ENCODE measurements at regions not wholly inside any gene's neighbourhood (a gene's known extent, or its start where the extent isn't known, plus 50 kb on each side); places are given as distances from the start of the nearest gene placed in this dataset.

DNA sequence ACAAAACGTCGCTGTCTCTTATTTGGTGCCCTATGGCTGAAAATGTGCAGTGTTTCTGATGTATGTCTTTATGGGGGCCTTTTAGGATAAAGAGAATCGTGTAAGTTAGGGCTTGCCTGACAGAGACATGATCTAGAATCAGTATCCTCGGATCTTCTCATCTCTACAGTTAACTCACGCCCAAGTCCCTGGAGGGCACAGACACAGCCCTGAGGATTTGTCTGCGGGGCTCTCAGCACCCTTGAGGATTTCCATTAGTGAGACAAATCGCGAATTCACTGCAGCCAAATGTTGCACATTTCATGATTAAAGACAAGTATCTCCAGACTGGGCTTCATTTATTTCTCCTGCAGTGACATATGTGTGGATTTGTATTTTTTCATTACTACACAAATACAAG is 552.7 kb downstream of the C6orf118 start:
- TF ChIP-seq, protein P1, sequence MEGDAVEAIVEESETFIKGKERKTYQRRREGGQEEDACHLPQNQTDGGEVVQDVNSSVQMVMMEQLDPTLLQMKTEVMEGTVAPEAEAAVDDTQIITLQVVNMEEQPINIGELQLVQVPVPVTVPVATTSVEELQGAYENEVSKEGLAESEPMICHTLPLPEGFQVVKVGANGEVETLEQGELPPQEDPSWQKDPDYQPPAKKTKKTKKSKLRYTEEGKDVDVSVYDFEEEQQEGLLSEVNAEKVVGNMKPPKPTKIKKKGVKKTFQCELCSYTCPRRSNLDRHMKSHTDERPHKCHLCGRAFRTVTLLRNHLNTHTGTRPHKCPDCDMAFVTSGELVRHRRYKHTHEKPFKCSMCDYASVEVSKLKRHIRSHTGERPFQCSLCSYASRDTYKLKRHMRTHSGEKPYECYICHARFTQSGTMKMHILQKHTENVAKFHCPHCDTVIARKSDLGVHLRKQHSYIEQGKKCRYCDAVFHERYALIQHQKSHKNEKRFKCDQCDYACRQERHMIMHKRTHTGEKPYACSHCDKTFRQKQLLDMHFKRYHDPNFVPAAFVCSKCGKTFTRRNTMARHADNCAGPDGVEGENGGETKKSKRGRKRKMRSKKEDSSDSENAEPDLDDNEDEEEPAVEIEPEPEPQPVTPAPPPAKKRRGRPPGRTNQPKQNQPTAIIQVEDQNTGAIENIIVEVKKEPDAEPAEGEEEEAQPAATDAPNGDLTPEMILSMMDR (IDR thresholded peaks at IDR 0.05; ENCODE audit: poor library complexity): no peak
- no peak for TF ChIP-seq EZH2 (IDR thresholded peaks at IDR 0.05; ENCODE audit: borderline replicate concordance)
- TF ChIP-seq EZH2phosphoT487 (IDR thresholded peaks at IDR 0.05; ENCODE audit: low read depth, severe bottlenecking, unreplicated experiment): no peak
- H3K79me2 ChIP-seq: no peaks in the 10 kb centered on the region
- no peak overlapping the region for H3K4me2 ChIP-seq
- 70% methylated on average over 8 of the region's 8 CpGs for WGBS (ENCODE audit: low lambda C conversion rate, missing lambda C conversion rate)
- H3K9me2 ChIP-seq (replicated peaks; ENCODE audit: insufficient read depth): no peaks in the 10 kb centered on the region
- H3K27ac ChIP-seq: no peak overlapping the region
- H3K9me3 ChIP-seq (ENCODE audit: low read depth): no peaks in the 10 kb centered on the region
- no peak overlapping the region for H3K4me3 ChIP-seq
- H4K20me1 ChIP-seq (ENCODE audit: insufficient read depth, poor library complexity, severe bottlenecking): no peaks in the 10 kb centered on the region
- H3K27me3 ChIP-seq: no peaks in the 10 kb centered on the region
- no peaks in the 10 kb centered on the region for H3K4me1 ChIP-seq (ENCODE audit: insufficient read depth)
- H2AFZ ChIP-seq: no peak overlapping the region
- no peaks in the 10 kb centered on the region for H3K36me3 ChIP-seq (replicated peaks; ENCODE audit: insufficient read depth, low read depth)
- DNase-seq (ENCODE audit: low spot score): no peak

DNA sequence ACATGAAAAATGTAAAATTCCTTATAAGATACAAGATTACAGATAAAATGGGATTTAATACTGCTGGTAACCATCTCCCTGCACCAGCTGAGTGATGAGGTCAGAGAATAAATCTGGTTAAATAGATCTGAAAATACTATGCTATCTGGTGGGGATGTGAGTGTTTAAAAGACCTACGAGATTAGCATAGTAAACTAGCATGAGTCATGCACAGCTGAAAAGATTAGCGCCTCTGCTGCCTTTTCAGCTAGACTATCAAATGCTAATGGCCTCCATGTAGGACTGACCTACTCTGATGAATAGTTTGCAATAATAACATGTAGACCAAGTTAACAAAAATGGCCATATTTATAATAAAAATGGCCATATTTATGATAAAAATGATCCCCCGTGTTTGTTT is 553.3 kb downstream of the C6orf118 start:
- H3K4me2 ChIP-seq: no peak overlapping the region
- H4K20me1 ChIP-seq (ENCODE audit: insufficient read depth, poor library complexity, severe bottlenecking): no peaks in the 10 kb centered on the region
- H3K27me3 ChIP-seq: no peaks in the 10 kb centered on the region
- no peaks in the 10 kb centered on the region for H3K79me2 ChIP-seq
- no peaks in the 10 kb centered on the region for H3K9me2 ChIP-seq (replicated peaks; ENCODE audit: insufficient read depth)
- no peaks in the 10 kb centered on the region for H3K4me1 ChIP-seq (ENCODE audit: insufficient read depth)
- no peaks in the 10 kb centered on the region for H3K9me3 ChIP-seq (ENCODE audit: low read depth)
- no peak for DNase-seq (ENCODE audit: low spot score)
- H3K27ac ChIP-seq: no peak overlapping the region
- H3K36me3 ChIP-seq (replicated peaks; ENCODE audit: insufficient read depth, low read depth): no peaks in the 10 kb centered on the region
- H3K4me3 ChIP-seq: no peak overlapping the region
- 48% methylated on average over 3 of the region's 3 CpGs for WGBS (ENCODE audit: low lambda C conversion rate, missing lambda C conversion rate)
- H2AFZ ChIP-seq: no peak overlapping the region
- TF ChIP-seq EZH2phosphoT487 (IDR thresholded peaks at IDR 0.05; ENCODE audit: low read depth, severe bottlenecking, unreplicated experiment): no peak
- TF ChIP-seq, protein P1 (IDR thresholded peaks at IDR 0.05; ENCODE audit: poor library complexity): no peak
- no peak for TF ChIP-seq EZH2 (IDR thresholded peaks at IDR 0.05; ENCODE audit: borderline replicate concordance)

DNA sequence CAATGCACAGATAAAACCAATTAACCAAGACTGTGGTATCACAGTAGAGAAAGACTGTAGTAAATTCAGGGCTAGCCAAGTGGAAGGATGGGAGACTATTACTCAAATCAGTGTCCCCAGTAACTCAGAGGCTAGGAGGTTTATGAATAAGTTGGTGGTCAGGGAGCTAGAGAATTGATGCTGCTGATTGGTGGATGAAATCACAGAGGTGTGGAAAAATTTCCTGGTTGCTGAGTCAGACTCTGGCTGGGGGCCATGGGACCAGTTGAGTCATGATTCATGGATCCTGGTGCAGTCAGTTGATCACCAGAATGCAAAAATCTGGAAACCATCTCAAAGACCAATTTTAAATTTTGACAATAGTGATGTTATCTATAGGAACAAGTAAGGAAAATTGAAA is 555.9 kb downstream of the C6orf118 start:
- TF ChIP-seq EZH2phosphoT487 (IDR thresholded peaks at IDR 0.05; ENCODE audit: low read depth, severe bottlenecking, unreplicated experiment) (no peak), EZH2 (IDR thresholded peaks at IDR 0.05; ENCODE audit: borderline replicate concordance) (no peak)
- TF ChIP-seq, protein P1 (IDR thresholded peaks at IDR 0.05; ENCODE audit: poor library complexity): no peak
- Histone ChIP-seq H3K4me1 (ENCODE audit: insufficient read depth) (no peaks in the 10 kb centered on the region), H2AFZ (no peak overlapping the region), H3K4me3 (no peak overlapping the region), H4K20me1 (ENCODE audit: insufficient read depth, poor library complexity, severe bottlenecking) (no peaks in the 10 kb centered on the region), H3K9me3 (ENCODE audit: low read depth) (no peaks in the 10 kb centered on the region), H3K79me2 (no peaks in the 10 kb centered on the region), H3K4me2 (no peak overlapping the region), H3K27ac (no peak overlapping the region), H3K36me3 (replicated peaks; ENCODE audit: insufficient read depth, low read depth) (no peaks in the 10 kb centered on the region), H3K9me2 (replicated peaks; ENCODE audit: insufficient read depth) (no peaks in the 10 kb centered on the region), H3K27me3 (no peaks in the 10 kb centered on the region)
- DNase-seq (ENCODE audit: low spot score): no peak

DNA sequence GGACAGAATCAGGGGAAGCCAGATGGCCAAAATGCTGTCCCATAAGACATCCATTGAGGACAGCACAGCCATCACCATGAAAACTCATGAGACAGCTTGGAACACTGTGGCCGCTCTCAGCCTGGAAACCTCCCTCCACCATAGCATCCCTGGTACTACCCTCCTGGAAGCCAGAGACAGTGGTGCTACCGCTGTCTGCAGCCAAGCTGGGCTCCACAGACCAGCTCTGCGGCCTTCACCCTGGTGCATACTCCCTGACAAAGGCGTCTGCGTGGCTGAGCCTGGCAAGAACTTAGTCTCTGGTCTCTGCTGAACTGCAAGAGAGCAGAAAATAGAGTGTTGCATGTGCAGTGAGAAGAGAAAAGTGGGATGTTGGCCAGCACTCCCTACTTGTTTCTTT is 558.0 kb downstream of the C6orf118 start:
- Histone ChIP-seq H3K27ac (no peak overlapping the region), H3K4me2 (no peak overlapping the region), H3K79me2 (no peaks in the 10 kb centered on the region), H4K20me1 (ENCODE audit: insufficient read depth, poor library complexity, severe bottlenecking) (no peaks in the 10 kb centered on the region), H3K4me1 (ENCODE audit: insufficient read depth) (no peaks in the 10 kb centered on the region), H3K36me3 (replicated peaks; ENCODE audit: insufficient read depth, low read depth) (no peaks in the 10 kb centered on the region), H3K27me3 (no peaks in the 10 kb centered on the region), H3K9me2 (replicated peaks; ENCODE audit: insufficient read depth) (no peaks in the 10 kb centered on the region), H3K9me3 (ENCODE audit: low read depth) (no peaks in the 10 kb centered on the region), H3K4me3 (no peak overlapping the region), H2AFZ (no peak overlapping the region)
- 90% methylated on average over 5 of the region's 5 CpGs for WGBS (ENCODE audit: low lambda C conversion rate, missing lambda C conversion rate)
- no peak for DNase-seq (ENCODE audit: low spot score)
- TF ChIP-seq, protein P1 (IDR thresholded peaks at IDR 0.05; ENCODE audit: poor library complexity): no peak
- no peak for TF ChIP-seq EZH2 (IDR thresholded peaks at IDR 0.05; ENCODE audit: borderline replicate concordance)
- TF ChIP-seq EZH2phosphoT487 (IDR thresholded peaks at IDR 0.05; ENCODE audit: low read depth, severe bottlenecking, unreplicated experiment): no peak
